Ovary (tissue), 7 donors: ENCODE measurements at regions not wholly inside any gene's neighbourhood (a gene's known extent, or its start where the extent isn't known, plus 50 kb on each side); places are given as distances from the start of the nearest gene placed in this dataset.

Source experiments
- DNase-seq, 5 donors: peaks; one replicate each; pipeline ENCODE4 v3.0.0-alpha.2; 2019 to 2020
- H3K27ac ChIP-seq, 2 donors: fragments of 200-600 bp; one replicate each; pipeline versions ENCODE4 v1.5.1 to v1.8.0; 2019 to 2022
- H3K27me3 ChIP-seq: fragments of 200-600 bp; one replicate; pipeline ENCODE4 v1.8.0; 2022
- H3K36me3 ChIP-seq: fragments of 200-600 bp; sonication (generic); one replicate; pipeline ENCODE4 v1.5.1; 2019
- H3K4me1 ChIP-seq: one replicate; pipeline ENCODE4 v1.8.1; 2013; ENCODE audit warnings: mild to moderate bottlenecking, moderate library complexity; ENCODE audit not compliant: insufficient read depth
- H3K4me3 ChIP-seq: fragments of 200-600 bp; sonication (generic); one replicate; pipeline ENCODE4 v1.5.1; 2017
- H3K9me3 ChIP-seq, 2 donors: fragments of 200-600 bp in 1 of 2; sonication (generic) in 1 of 2; one replicate each; pipeline versions ENCODE4 v1.5.1 to v1.8.1; 2013 to 2019; ENCODE audit warnings: mild to moderate bottlenecking in 1 of 2, moderate library complexity in 1 of 2
- EP300 ChIP-seq: sonication (generic); formaldehyde crosslinking; IDR thresholded peaks from one replicate; pipeline ENCODE4 v1.6.1; 2017; ENCODE audit warnings: antibody characterized with exemption
- POLR2A ChIP-seq: fragments of 450-650 bp; IDR thresholded peaks from one replicate; pipeline ENCODE4 v1.6.1; 2017; ENCODE audit warnings: antibody characterized with exemption, mild to moderate bottlenecking, moderate library complexity
- WGBS, 3 donors: extraction: QIAGEN DNeasy Blood & Tissue Kit in 1 of 3; methylation state at CpG; one replicate each; pipeline versions ENCODE4 v1.1.5 to v1.1.7; 2013 to 2017; 5-methylcytosine and 5-hydroxymethylcytosine counted together
- intact Hi-C, 4 donors: fragments of 100-400 bp; cut with DNase I; formaldehyde crosslinking; loops; one replicate each; pipeline versions ENCODE4 v1.11.0 to v1.15.1; 2022 to 2023
- TF ChIP-seq, protein P1 (sequence below), 3 donors: fragments of 450-650 bp in 2 of 3; fragments of 200-600 bp in 1 of 3; IDR thresholded peaks; one replicate each; pipeline versions ENCODE4 v1.5.1 to v1.8.0; 2016 to 2022; ENCODE audit warnings: antibody characterized with exemption in 3 of 3, mild to moderate bottlenecking in 1 of 3
- donor health status: DM: no; HTN: no; CAD: no; lungs with moderate emphysema.
- donor health status: DM: no; HTN: no; CAD: no.
- donor health status: Bipolar disorder and iron deficiency.
- donor health status: DM: no; HTN: no; CAD: no.
- donor health status: DM: yes; HTN: yes; CAD: no.

- DNase-seq: no peak
- no peak overlapping the region for H3K4me3 ChIP-seq
- TF ChIP-seq, protein P1, sequence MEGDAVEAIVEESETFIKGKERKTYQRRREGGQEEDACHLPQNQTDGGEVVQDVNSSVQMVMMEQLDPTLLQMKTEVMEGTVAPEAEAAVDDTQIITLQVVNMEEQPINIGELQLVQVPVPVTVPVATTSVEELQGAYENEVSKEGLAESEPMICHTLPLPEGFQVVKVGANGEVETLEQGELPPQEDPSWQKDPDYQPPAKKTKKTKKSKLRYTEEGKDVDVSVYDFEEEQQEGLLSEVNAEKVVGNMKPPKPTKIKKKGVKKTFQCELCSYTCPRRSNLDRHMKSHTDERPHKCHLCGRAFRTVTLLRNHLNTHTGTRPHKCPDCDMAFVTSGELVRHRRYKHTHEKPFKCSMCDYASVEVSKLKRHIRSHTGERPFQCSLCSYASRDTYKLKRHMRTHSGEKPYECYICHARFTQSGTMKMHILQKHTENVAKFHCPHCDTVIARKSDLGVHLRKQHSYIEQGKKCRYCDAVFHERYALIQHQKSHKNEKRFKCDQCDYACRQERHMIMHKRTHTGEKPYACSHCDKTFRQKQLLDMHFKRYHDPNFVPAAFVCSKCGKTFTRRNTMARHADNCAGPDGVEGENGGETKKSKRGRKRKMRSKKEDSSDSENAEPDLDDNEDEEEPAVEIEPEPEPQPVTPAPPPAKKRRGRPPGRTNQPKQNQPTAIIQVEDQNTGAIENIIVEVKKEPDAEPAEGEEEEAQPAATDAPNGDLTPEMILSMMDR (IDR thresholded peaks at IDR 0.05): no peak
- TF ChIP-seq POLR2A (no peak), EP300 (no peak)
- intact Hi-C loops: no loop called here
- no peaks in the 10 kb centered on the region for H3K9me3 ChIP-seq
- H3K27me3 ChIP-seq: no peaks in the 10 kb centered on the region
- H3K36me3 ChIP-seq: no peaks in the 10 kb centered on the region
- no peak overlapping the region for H3K27ac ChIP-seq
- H3K4me1 ChIP-seq: no peaks in the 10 kb centered on the region
Measured at GRCh38 chr1:212155219-212155618, 119.7 kb downstream of the DTL start.

DNA sequence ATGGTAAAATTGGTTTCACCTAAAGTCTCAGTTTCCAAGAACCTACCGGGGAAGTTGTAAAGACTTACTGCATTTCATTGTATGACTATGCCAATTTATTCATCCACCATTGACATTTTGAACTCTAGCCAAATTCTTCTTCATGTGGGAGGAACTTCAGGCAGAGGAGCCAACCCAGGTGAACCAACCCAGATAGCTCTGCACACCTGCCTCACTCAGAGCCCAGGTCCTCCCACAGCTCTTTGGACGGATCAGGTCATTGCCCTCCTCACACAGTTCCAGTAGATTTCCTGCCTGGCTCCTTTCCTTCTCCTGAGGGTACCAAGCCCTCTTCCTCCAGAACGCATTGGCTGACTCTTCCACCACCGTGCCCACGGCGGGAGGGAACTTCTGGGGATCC, 121.7 kb downstream of the DTL start:
- no peaks in the 10 kb centered on the region for H3K27me3 ChIP-seq
- H3K27ac ChIP-seq: no peak overlapping the region
- no peaks in the 10 kb centered on the region for H3K4me1 ChIP-seq
- no peaks in the 10 kb centered on the region for H3K9me3 ChIP-seq
- intact Hi-C loops: no loop called here
- 81 to 87% (median 86%) methylated on average over 6 of the region's 6 CpGs for WGBS, 3 donors
- no peak for TF ChIP-seq POLR2A
- TF ChIP-seq, protein P1 (IDR thresholded peaks at IDR 0.05): no peak
- no peak for TF ChIP-seq EP300
- no peak overlapping the region for H3K4me3 ChIP-seq
- H3K36me3 ChIP-seq: no peaks in the 10 kb centered on the region
- DNase-seq: no peak

- no peaks in the 10 kb centered on the region for H3K27me3 ChIP-seq
- H3K9me3 ChIP-seq: no peaks in the 10 kb centered on the region
- no peak for DNase-seq
- 95 to 99% (median 97%) methylated on average over 7 of the region's 7 CpGs for WGBS, 3 donors
- no peak overlapping the region for H3K4me3 ChIP-seq
- peaks cover 2% of the 10 kb centered on the region for H3K4me1 ChIP-seq
- no peaks in the 10 kb centered on the region for H3K36me3 ChIP-seq
- TF ChIP-seq EP300 (no peak), POLR2A (no peak)
- TF ChIP-seq, protein P1 (IDR thresholded peaks at IDR 0.05): no peak
- intact Hi-C loops: no loop called here
- no peak overlapping the region for H3K27ac ChIP-seq
Measured at GRCh38 chr1:212158912-212159796, 123.6 kb downstream of the DTL start.

DNA sequence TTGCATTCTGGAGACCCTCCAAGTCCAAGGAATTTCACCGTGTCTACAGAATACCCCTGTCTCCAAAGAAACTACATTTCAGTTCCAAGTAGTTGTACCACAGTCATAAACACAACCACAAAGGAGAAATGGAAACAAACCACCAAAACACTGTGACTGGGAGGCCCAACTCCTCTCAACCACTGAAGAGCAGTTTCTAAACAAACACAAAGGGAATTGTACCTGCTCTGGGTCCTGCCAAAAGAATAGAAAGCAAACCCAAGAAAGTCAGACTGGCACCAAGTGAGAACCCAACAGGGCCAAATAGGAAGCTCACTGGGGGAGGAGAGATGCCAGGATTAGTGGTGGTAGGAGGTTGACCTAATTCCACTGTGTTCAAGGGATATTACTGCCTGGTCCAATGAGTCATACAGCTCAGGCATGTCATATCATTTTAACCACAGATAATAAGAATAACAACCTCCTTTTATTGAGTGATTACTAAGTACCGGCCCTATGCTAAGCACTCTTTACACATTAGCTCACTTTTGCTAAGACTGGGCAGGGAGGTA, 123.9 kb upstream of the PPP2R5A start:
- DNase-seq: no peak
- intact Hi-C loops: no loop called here
- H3K27ac ChIP-seq: no peak overlapping the region
- H3K27me3 ChIP-seq: no peaks in the 10 kb centered on the region
- peaks cover 2% of the 10 kb centered on the region for H3K4me1 ChIP-seq
- TF ChIP-seq, protein P1 (IDR thresholded peaks at IDR 0.05): no peak
- TF ChIP-seq EP300 (no peak), POLR2A (no peak)
- 16 to 31% (median 26%) methylated on average over 2 of the region's 2 CpGs for WGBS, 3 donors
- no peak overlapping the region for H3K4me3 ChIP-seq
- no peaks in the 10 kb centered on the region for H3K9me3 ChIP-seq
- no peaks in the 10 kb centered on the region for H3K36me3 ChIP-seq
